Caco-2 (cell line): ENCODE measurements at regions not wholly inside any gene's neighbourhood (a gene's known extent, or its start where the extent isn't known, plus 50 kb on each side); places are given as distances from the start of the nearest gene placed in this dataset.

ENCODE experiments used
- BruUV-seq: library from RNA; stranded (reverse); fragments of 400-500 nt; replicated peaks from 2 replicates; lab custom pipeline; 2021; lab: Mats Ljungman, UMichigan
- CTCF ChIA-PET: fragments of 300-600 bp; sonication (Branson Sonifier 250); formaldehyde crosslinking; loops from one replicate; lab custom pipeline; 2022; ENCODE audit warnings: antibody characterized with exemption; lab: Charles Lee
- POLR2A ChIA-PET: fragments of 300-600 bp; sonication (Branson Sonifier 250); formaldehyde crosslinking; loops from one replicate; lab custom pipeline; 2022; ENCODE audit warnings: antibody characterized with exemption; lab: Charles Lee
- DNase-seq, 2 experiments: peaks; one replicate each; pipeline versions ENCODE4 v3.0.0 to v3.0.0-alpha.2; 2020 to 2022
- H3K27me3 ChIP-seq: replicated peaks from 2 replicates; pipeline ENCODE4 v1.6.0; 2011; ENCODE audit warnings: low read length; ENCODE audit not compliant: control insufficient read depth, insufficient read depth
- H3K36me3 ChIP-seq: 2 replicates; pipeline ENCODE4 v1.5.1; 2011; ENCODE audit warnings: low read length; ENCODE audit not compliant: control insufficient read depth, insufficient read depth
- H3K4me1 ChIP-seq: fragments of 250-450 bp; sonication (Bioruptor Pico); 2 replicates; pipeline ENCODE4 v1.5.1; 2020; ENCODE audit warnings: mild to moderate bottlenecking
- H3K4me3 ChIP-seq: 2 replicates; pipeline ENCODE4 v1.5.1; 2011; ENCODE audit warnings: low read depth, mild to moderate bottlenecking, control low read depth, low read length
- H3K9me3 ChIP-seq: fragments of 250-450 bp; sonication (Bioruptor Pico); 2 replicates; pipeline ENCODE4 v1.5.1; 2020; ENCODE audit warnings: mild to moderate bottlenecking, moderate library complexity
- H3K27ac Mint-ChIP-seq: one replicate; pipeline ENCODE4 v1.8.0; 2022; ENCODE audit warnings: mixed read lengths; ENCODE audit not compliant: unreplicated experiment
- H3K27me3 Mint-ChIP-seq: one replicate; pipeline ENCODE4 v1.8.0; 2022; ENCODE audit warnings: mixed read lengths; ENCODE audit not compliant: insufficient read depth, unreplicated experiment
- H3K36me3 Mint-ChIP-seq: one replicate; pipeline ENCODE4 v1.8.0; 2022; ENCODE audit warnings: mild to moderate bottlenecking, mixed read lengths; ENCODE audit not compliant: insufficient read depth, unreplicated experiment
- H3K4me1 Mint-ChIP-seq: one replicate; pipeline ENCODE4 v1.8.0; 2022; ENCODE audit warnings: low read depth, mixed read lengths; ENCODE audit not compliant: unreplicated experiment
- H3K4me3 Mint-ChIP-seq: one replicate; pipeline ENCODE4 v1.8.0; 2022; ENCODE audit warnings: mild to moderate bottlenecking, moderate library complexity, mixed read lengths; ENCODE audit not compliant: unreplicated experiment
- H3K9me3 Mint-ChIP-seq: one replicate; pipeline ENCODE4 v1.8.0; 2022; ENCODE audit warnings: mixed read lengths; ENCODE audit not compliant: unreplicated experiment
- intact Hi-C: fragments of 100-400 bp; cut with micrococcal nuclease; formaldehyde crosslinking; loops from one replicate; pipeline ENCODE4 v1.10.0; 2022; ENCODE audit not compliant: unreplicated experiment
- TF ChIP-seq, protein P1 (sequence below), 2 experiments: fragments of 200-600 bp in 1 of 2; IDR thresholded peaks; 1 replicate in 1 of 2; 2 replicates in 1 of 2; pipeline versions ENCODE4 v1.5.1 to v1.8.0; 2011 to 2022; ENCODE audit warnings: antibody characterized with exemption in 1 of 2, control low read depth in 1 of 2, inconsistent platforms in 1 of 2, low read depth in 1 of 2, low read length in 1 of 2, mild to moderate bottlenecking in 1 of 2, moderate library complexity in 1 of 2; ENCODE audit not compliant: insufficient read depth in 1 of 2, severe bottlenecking in 1 of 2, unreplicated experiment in 1 of 2

GRCh38 chr4:134043266-134043665 is 158.3 kb downstream of the PABPC4L start:
- H3K9me3 Mint-ChIP-seq, result peaks cover 18% of the 10 kb centered on the region
- intact Hi-C loops, result no loop called here
- DNase-seq, result no peak
- no TSS peak for BruUV-seq
- no peaks in the 10 kb centered on the region for H3K27me3 ChIP-seq
- H3K36me3 ChIP-seq, result no peaks in the 10 kb centered on the region
- H3K27ac Mint-ChIP-seq, result no peak overlapping the region
- H3K4me3 Mint-ChIP-seq, result no peak overlapping the region
- no peaks in the 10 kb centered on the region for H3K27me3 Mint-ChIP-seq
- ChIA-PET POLR2A (no interaction called here), CTCF (no interaction called here)
- peaks cover 6% of the 10 kb centered on the region for H3K4me1 ChIP-seq
- peaks cover 7% of the 10 kb centered on the region; the same call in 1 of the 2 replicates for H3K9me3 ChIP-seq
- TF ChIP-seq, protein P1, sequence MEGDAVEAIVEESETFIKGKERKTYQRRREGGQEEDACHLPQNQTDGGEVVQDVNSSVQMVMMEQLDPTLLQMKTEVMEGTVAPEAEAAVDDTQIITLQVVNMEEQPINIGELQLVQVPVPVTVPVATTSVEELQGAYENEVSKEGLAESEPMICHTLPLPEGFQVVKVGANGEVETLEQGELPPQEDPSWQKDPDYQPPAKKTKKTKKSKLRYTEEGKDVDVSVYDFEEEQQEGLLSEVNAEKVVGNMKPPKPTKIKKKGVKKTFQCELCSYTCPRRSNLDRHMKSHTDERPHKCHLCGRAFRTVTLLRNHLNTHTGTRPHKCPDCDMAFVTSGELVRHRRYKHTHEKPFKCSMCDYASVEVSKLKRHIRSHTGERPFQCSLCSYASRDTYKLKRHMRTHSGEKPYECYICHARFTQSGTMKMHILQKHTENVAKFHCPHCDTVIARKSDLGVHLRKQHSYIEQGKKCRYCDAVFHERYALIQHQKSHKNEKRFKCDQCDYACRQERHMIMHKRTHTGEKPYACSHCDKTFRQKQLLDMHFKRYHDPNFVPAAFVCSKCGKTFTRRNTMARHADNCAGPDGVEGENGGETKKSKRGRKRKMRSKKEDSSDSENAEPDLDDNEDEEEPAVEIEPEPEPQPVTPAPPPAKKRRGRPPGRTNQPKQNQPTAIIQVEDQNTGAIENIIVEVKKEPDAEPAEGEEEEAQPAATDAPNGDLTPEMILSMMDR (IDR thresholded peaks at IDR 0.05; ENCODE audit: insufficient read depth in 1 of 2, low read depth in 1 of 2, low read length in 1 of 2, severe bottlenecking in 1 of 2, unreplicated experiment in 1 of 2), result no peak
- no peak overlapping the region for H3K4me3 ChIP-seq
- H3K4me1 Mint-ChIP-seq, result peaks cover 16% of the 10 kb centered on the region
- peaks cover 8% of the 10 kb centered on the region for H3K36me3 Mint-ChIP-seq

DNA sequence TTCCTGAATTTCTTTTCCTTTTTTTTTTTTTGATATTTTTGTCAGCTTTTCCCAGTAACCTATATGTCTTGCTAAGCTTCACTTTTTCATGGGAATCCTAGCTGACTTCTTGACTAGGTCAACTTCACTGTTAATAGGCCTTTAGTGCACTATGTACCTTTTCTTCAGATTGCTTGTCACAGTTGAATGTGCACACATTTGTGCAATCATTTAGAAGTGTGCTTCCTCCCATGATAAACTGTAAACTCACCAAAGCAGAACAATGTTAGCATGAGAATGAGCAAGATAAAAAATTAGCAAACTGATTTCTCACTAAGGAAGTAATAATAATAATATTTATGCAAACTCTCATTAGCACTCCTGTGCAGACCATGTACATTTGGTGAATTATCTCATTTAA is 173.2 kb downstream of the PABPC4L start:
- Mint-ChIP-seq H3K27ac (no peak overlapping the region), H3K4me1 (no peaks in the 10 kb centered on the region), H3K4me3 (no peak overlapping the region), H3K36me3 (no peaks in the 10 kb centered on the region), H3K9me3 (no peaks in the 10 kb centered on the region), H3K27me3 (no peaks in the 10 kb centered on the region)
- no peak for DNase-seq
- H3K9me3 ChIP-seq, result no peaks in the 10 kb centered on the region
- ChIA-PET POLR2A (interaction anchor here (0.7 kb wide), 1 partner anchor 11 kb away, joined by 4 read pairs; no protein-coding TSS in a partner anchor), CTCF (no interaction called here)
- no peaks in the 10 kb centered on the region for H3K27me3 ChIP-seq
- no peaks in the 10 kb centered on the region for H3K36me3 ChIP-seq
- TF ChIP-seq, protein P1 (IDR thresholded peaks at IDR 0.05; ENCODE audit: insufficient read depth in 1 of 2, low read depth in 1 of 2, low read length in 1 of 2, severe bottlenecking in 1 of 2, unreplicated experiment in 1 of 2), result no peak
- BruUV-seq, result no TSS peak
- no peaks in the 10 kb centered on the region for H3K4me1 ChIP-seq
- intact Hi-C loops, result loop anchor here (10.0 kb wide), 1 partner anchor 436 kb away; no protein-coding TSS in a partner anchor
- no peak overlapping the region for H3K4me3 ChIP-seq

GRCh38 chr4:134027931-134028330 is 173.7 kb downstream of the PABPC4L start:
- H3K36me3 Mint-ChIP-seq, result no peaks in the 10 kb centered on the region
- H3K27ac Mint-ChIP-seq, result no peak overlapping the region
- no peaks in the 10 kb centered on the region for H3K27me3 Mint-ChIP-seq
- no peaks in the 10 kb centered on the region for H3K9me3 Mint-ChIP-seq
- no peak overlapping the region for H3K4me3 Mint-ChIP-seq
- TF ChIP-seq, protein P1 (IDR thresholded peaks at IDR 0.05; ENCODE audit: insufficient read depth in 1 of 2, low read depth in 1 of 2, low read length in 1 of 2, severe bottlenecking in 1 of 2, unreplicated experiment in 1 of 2), result no peak
- Histone ChIP-seq H3K4me3 (no peak overlapping the region), H3K27me3 (no peaks in the 10 kb centered on the region), H3K9me3 (no peaks in the 10 kb centered on the region), H3K36me3 (no peaks in the 10 kb centered on the region), H3K4me1 (no peaks in the 10 kb centered on the region)
- intact Hi-C loops, result loop anchor here (10.0 kb wide), 1 partner anchor 437 kb away; no protein-coding TSS in a partner anchor
- POLR2A ChIA-PET, result interaction anchor here (0.7 kb wide), 1 partner anchor 12 kb away, joined by 4 read pairs; no protein-coding TSS in a partner anchor
- H3K4me1 Mint-ChIP-seq, result no peaks in the 10 kb centered on the region
- CTCF ChIA-PET, result no interaction called here
- BruUV-seq, result no TSS peak
- no peak for DNase-seq
